ENCODE measurements at regions not wholly inside any gene's neighbourhood (a gene's known extent, or its start where the extent isn't known, plus 50 kb on each side); places are given as distances from the start of the nearest gene placed in this dataset.

DNA sequence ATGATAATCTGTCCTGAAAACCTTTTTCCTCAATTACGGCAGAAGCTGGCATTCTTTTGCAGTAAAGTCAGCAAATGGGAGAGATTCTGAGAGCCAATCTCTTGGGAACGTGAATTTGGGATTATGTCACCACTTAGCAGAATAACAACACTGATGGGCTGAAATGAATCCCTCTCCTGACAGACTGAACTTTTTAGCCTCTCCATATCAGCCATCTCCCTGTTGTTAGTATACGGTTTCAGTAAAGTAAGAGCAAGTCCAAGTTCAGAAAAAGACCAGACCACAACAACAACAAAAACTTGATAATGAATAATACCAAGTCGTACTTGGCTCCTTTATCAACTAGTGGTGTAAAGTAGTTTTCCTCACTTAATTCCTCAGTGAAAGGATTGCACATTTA is 1048.8 kb downstream of the GATA3 start:
- Histone ChIP-seq H2BK120ac (ENCODE audit: low read depth, low read length) (no peak overlapping the region), H4K8ac (ENCODE audit: low read depth in 2 of 2, low read length in 2 of 2) (no peak overlapping the region), H3K9me3 (ENCODE audit: control insufficient read depth, insufficient read depth, low read length) (no peaks in the 10 kb centered on the region), H2AK9ac (replicated peaks; ENCODE audit: low read depth, low read length, poor library complexity) (no peak overlapping the region), H3K4me3 (ENCODE audit: insufficient read depth, low read depth, low read length) (no peak overlapping the region), H4K5ac (ENCODE audit: low read depth, low read length) (no peak overlapping the region), H3K23ac (ENCODE audit: low read depth, low read length) (no peak overlapping the region), H3K27me3 (ENCODE audit: control insufficient read depth, insufficient read depth, low read length) (no peaks in the 10 kb centered on the region), H3K4me2 (ENCODE audit: low read depth, low read length) (no peak overlapping the region), H4K20me1 (ENCODE audit: insufficient read depth, low read length) (no peaks in the 10 kb centered on the region), H3K79me1 (ENCODE audit: low read depth in 1 of 2, low read length in 2 of 2) (no peaks in the 10 kb centered on the region), H2BK15ac (ENCODE audit: low read depth, low read length) (no peak overlapping the region), H3K27ac (ENCODE audit: insufficient read depth, low read length) (no peak overlapping the region), H2BK20ac (ENCODE audit: low read depth, low read length) (no peak overlapping the region), H3K56ac (ENCODE audit: extremely low read depth, insufficient read depth, low read length) (no peak overlapping the region), H2AFZ (replicated peaks; ENCODE audit: low read length, poor library complexity) (no peak overlapping the region), H3K36me3 (ENCODE audit: control insufficient read depth, insufficient read depth, low read length) (no peaks in the 10 kb centered on the region), H3K9me1 (ENCODE audit: insufficient read depth, low read length) (no peaks in the 10 kb centered on the region), H3K4ac (ENCODE audit: low read depth, low read length) (no peak overlapping the region), H2AK5ac (ENCODE audit: low read depth, low read length) (no peak overlapping the region), H4K91ac (ENCODE audit: insufficient read depth, low read depth, low read length) (no peak overlapping the region), H2BK5ac (ENCODE audit: low read depth, low read length, poor library complexity, severe bottlenecking) (no peak overlapping the region), H3K14ac (replicated peaks; ENCODE audit: low read depth, low read length) (no peak overlapping the region), H3K4me1 (ENCODE audit: control insufficient read depth, insufficient read depth, low read length) (no peaks in the 10 kb centered on the region), H3K18ac (ENCODE audit: low read depth, low read length) (no peak overlapping the region), H3K9ac (ENCODE audit: low read depth, low read length) (no peak overlapping the region)
- TF ChIP-seq CEBPB (IDR thresholded peaks at IDR 0.05; ENCODE audit: low read depth, low read length), result no peak
- TF ChIP-seq RFX5 (IDR thresholded peaks at IDR 0.05; ENCODE audit: low read depth, low read length), result no peak
- TF ChIP-seq BHLHE40 (IDR thresholded peaks at IDR 0.05; ENCODE audit: low read depth, low read length), result no peak
- no peak for TF ChIP-seq POLR2A (IDR thresholded peaks at IDR 0.05; ENCODE audit: low read depth, low read length)
- no peak for TF ChIP-seq NFE2L2 (IDR thresholded peaks at IDR 0.05; ENCODE audit: low read depth, low read length)
- no peak for TF ChIP-seq MXI1 (IDR thresholded peaks at IDR 0.05; ENCODE audit: borderline replicate concordance, low read depth, low read length)
- TF ChIP-seq FOS (IDR thresholded peaks at IDR 0.05; ENCODE audit: low read depth, low read length), result no peak
- TF ChIP-seq, protein P1, sequence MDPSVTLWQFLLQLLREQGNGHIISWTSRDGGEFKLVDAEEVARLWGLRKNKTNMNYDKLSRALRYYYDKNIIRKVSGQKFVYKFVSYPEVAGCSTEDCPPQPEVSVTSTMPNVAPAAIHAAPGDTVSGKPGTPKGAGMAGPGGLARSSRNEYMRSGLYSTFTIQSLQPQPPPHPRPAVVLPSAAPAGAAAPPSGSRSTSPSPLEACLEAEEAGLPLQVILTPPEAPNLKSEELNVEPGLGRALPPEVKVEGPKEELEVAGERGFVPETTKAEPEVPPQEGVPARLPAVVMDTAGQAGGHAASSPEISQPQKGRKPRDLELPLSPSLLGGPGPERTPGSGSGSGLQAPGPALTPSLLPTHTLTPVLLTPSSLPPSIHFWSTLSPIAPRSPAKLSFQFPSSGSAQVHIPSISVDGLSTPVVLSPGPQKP (IDR thresholded peaks at IDR 0.05; ENCODE audit: borderline replicate concordance, low read depth, low read length), result no peak
- no peak for TF ChIP-seq RCOR1 (IDR thresholded peaks at IDR 0.05; ENCODE audit: insufficient replicate concordance, low read length)
- TF ChIP-seq, protein P2, sequence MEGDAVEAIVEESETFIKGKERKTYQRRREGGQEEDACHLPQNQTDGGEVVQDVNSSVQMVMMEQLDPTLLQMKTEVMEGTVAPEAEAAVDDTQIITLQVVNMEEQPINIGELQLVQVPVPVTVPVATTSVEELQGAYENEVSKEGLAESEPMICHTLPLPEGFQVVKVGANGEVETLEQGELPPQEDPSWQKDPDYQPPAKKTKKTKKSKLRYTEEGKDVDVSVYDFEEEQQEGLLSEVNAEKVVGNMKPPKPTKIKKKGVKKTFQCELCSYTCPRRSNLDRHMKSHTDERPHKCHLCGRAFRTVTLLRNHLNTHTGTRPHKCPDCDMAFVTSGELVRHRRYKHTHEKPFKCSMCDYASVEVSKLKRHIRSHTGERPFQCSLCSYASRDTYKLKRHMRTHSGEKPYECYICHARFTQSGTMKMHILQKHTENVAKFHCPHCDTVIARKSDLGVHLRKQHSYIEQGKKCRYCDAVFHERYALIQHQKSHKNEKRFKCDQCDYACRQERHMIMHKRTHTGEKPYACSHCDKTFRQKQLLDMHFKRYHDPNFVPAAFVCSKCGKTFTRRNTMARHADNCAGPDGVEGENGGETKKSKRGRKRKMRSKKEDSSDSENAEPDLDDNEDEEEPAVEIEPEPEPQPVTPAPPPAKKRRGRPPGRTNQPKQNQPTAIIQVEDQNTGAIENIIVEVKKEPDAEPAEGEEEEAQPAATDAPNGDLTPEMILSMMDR (conservative IDR thresholded peaks at IDR 0.05; ENCODE audit: low read depth, low read length), result no peak
- no peak for TF ChIP-seq MAZ (IDR thresholded peaks at IDR 0.05; ENCODE audit: borderline replicate concordance, low read depth, low read length)
- TF ChIP-seq MAFK (IDR thresholded peaks at IDR 0.05; ENCODE audit: low read depth, low read length), result no peak
- TF ChIP-seq RAD21 (IDR thresholded peaks at IDR 0.05; ENCODE audit: low read length), result no peak
- no peak for TF ChIP-seq SMC3 (IDR thresholded peaks at IDR 0.05; ENCODE audit: low read depth, low read length)
- TF ChIP-seq, protein P3, sequence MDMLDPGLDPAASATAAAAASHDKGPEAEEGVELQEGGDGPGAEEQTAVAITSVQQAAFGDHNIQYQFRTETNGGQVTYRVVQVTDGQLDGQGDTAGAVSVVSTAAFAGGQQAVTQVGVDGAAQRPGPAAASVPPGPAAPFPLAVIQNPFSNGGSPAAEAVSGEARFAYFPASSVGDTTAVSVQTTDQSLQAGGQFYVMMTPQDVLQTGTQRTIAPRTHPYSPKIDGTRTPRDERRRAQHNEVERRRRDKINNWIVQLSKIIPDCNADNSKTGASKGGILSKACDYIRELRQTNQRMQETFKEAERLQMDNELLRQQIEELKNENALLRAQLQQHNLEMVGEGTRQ (IDR thresholded peaks at IDR 0.05; ENCODE audit: low read depth, low read length), result no peak
- TF ChIP-seq CHD1 (IDR thresholded peaks at IDR 0.05; ENCODE audit: low read depth, low read length), result no peak
- no CpG with 5 or more reads among the region's 4 CpGs for WGBS, 2 experiments (ENCODE audit: extremely low coverage in 2 of 2, insufficient read length in 1 of 2)
- CTCF ChIA-PET, result no interaction called here
- POLR2A ChIA-PET (ENCODE audit: unreplicated experiment), result no interaction called here
- intact Hi-C loops (cut with micrococcal nuclease), result no loop called here
- DNase-seq (no peak), ATAC-seq (ENCODE audit: low read depth) (no peak)
- no TSS peak for BruUV-seq (replicated peaks)
- in situ Hi-C loops (cut with MboI; ENCODE audit: low sequenced_read_pairs), result no loop called here
- dilution Hi-C loops (cut with HindIII; ENCODE audit: low sequenced_read_pairs, unreplicated experiment), result no loop called here

Data from IMR-90 (cell line).